ENCODE measurements at regions not wholly inside any gene's neighbourhood (a gene's known extent, or its start where the extent isn't known, plus 50 kb on each side); places are given as distances from the start of the nearest gene placed in this dataset.

- peak in 1 of 2 donors; percentile 19 for DNase-seq (ENCODE audit: low read depth in 2 of 2)
These were observed 142.2 kb downstream of the ABCA8 start for GRCh38 chr17:68812876-68813584.

GRCh38 chr17:68809148-68809547, 146.0 kb downstream of the ABCA8 start:
- DNase-seq (ENCODE audit: low read depth in 2 of 2) = no peak

- DNase-seq (ENCODE audit: low read depth in 2 of 2) = no peak
These were observed 147.0 kb downstream of the ABCA8 start for GRCh38 chr17:68807998-68808772.

- no peak for DNase-seq (ENCODE audit: low read depth in 2 of 2)
These were observed 149.6 kb downstream of the ABCA8 start for GRCh38 chr17:68805609-68806008.

GRCh38 chr17:68804777-68805520, 150.2 kb downstream of the ABCA8 start:
- DNase-seq (ENCODE audit: low read depth in 2 of 2) = no peak

GRCh38 chr17:68803164-68803929, 151.8 kb downstream of the ABCA8 start:
- DNase-seq (ENCODE audit: low read depth in 2 of 2) = no peak

GRCh38 chr17:68801335-68802247, 153.6 kb downstream of the ABCA8 start:
- DNase-seq (ENCODE audit: low read depth in 2 of 2) = no peak

GRCh38 chr17:68800751-68801150, 154.4 kb downstream of the ABCA8 start:
- no peak for DNase-seq (ENCODE audit: low read depth in 2 of 2)

GRCh38 chr17:68794636-68795434, 160.4 kb downstream of the ABCA8 start:
- peak; percentile 20 to 63 for DNase-seq (ENCODE audit: low read depth in 2 of 2)

- no peak for DNase-seq (ENCODE audit: low read depth in 2 of 2)
These were observed 162.3 kb downstream of the ABCA8 start for GRCh38 chr17:68792873-68793272.

GRCh38 chr17:68792042-68792685, 163.0 kb downstream of the ABCA8 start:
- DNase-seq (ENCODE audit: low read depth in 2 of 2) = no peak

GRCh38 chr17:68790931-68791330, 164.3 kb downstream of the ABCA8 start:
- DNase-seq (ENCODE audit: low read depth in 2 of 2) = no peak

GRCh38 chr17:68790492-68790891, 164.7 kb downstream of the ABCA8 start:
- DNase-seq (ENCODE audit: low read depth in 2 of 2) = no peak

GRCh38 chr17:68789203-68789962, 165.8 kb downstream of the ABCA8 start:
- no peak for DNase-seq (ENCODE audit: low read depth in 2 of 2)

GRCh38 chr17:68785565-68786486, 169.4 kb downstream of the ABCA8 start:
- no peak for DNase-seq (ENCODE audit: low read depth in 2 of 2)

GRCh38 chr17:68784431-68784830, 170.8 kb downstream of the ABCA8 start:
- DNase-seq (ENCODE audit: low read depth in 2 of 2) = no peak

GRCh38 chr17:68783861-68784260, 171.3 kb downstream of the ABCA8 start:
- no peak for DNase-seq (ENCODE audit: low read depth in 2 of 2)
